Esophagus squamous epithelium (tissue), 4 donors: ENCODE measurements at regions not wholly inside any gene's neighbourhood (a gene's known extent, or its start where the extent isn't known, plus 50 kb on each side); places are given as distances from the start of the nearest gene placed in this dataset.

Experiments
- POLR2A ChIP-seq, 4 donors: fragments of 450-650 bp; IDR thresholded peaks; one replicate each; pipeline ENCODE4 v1.6.1; 2017; ENCODE audit warnings: antibody characterized with exemption in 4 of 4, mild to moderate bottlenecking in 4 of 4, moderate library complexity in 3 of 4
- TF ChIP-seq, protein P1 (sequence below), 6 experiments: fragments of 450-650 bp in 4 of 6; fragments of 200-600 bp in 2 of 6; sonication (generic) in 2 of 6; IDR thresholded peaks; one replicate each; pipeline ENCODE4 v1.5.1; 2016 to 2019; ENCODE audit warnings: antibody characterized with exemption in 6 of 6, mild to moderate bottlenecking in 4 of 6, moderate library complexity in 4 of 6

DNA sequence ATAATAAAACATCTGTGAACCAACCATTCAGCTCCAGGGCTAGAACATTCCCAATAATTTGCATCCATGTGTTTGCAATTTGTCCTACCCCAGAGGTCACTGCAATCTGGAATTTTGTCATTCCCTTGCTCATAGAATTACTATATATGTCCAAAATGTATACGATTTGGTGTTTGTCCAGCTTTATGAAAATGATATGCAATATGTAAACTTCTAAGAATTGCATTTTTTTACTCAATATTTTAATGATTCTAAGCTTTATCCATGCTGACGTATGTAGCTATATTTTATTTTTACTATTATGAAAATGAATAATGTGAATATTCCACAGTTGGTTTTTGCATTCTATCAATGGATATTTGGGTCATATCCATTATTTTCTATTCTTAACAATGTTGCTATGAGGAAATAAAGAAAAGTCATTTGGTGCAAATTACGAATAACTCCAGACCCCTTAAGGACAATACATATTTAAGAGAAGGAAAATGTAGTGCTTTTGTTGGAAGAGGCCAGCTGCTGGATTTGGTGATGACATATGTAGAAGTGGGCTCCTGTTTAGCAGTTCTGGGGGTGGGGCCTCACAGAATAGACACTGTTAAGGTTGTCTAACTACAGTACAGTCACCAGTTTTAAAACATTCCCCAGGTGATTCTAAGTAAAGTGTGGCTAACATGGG, 139.4 kb downstream of the SLC38A4 start:
- TF ChIP-seq, protein P1, sequence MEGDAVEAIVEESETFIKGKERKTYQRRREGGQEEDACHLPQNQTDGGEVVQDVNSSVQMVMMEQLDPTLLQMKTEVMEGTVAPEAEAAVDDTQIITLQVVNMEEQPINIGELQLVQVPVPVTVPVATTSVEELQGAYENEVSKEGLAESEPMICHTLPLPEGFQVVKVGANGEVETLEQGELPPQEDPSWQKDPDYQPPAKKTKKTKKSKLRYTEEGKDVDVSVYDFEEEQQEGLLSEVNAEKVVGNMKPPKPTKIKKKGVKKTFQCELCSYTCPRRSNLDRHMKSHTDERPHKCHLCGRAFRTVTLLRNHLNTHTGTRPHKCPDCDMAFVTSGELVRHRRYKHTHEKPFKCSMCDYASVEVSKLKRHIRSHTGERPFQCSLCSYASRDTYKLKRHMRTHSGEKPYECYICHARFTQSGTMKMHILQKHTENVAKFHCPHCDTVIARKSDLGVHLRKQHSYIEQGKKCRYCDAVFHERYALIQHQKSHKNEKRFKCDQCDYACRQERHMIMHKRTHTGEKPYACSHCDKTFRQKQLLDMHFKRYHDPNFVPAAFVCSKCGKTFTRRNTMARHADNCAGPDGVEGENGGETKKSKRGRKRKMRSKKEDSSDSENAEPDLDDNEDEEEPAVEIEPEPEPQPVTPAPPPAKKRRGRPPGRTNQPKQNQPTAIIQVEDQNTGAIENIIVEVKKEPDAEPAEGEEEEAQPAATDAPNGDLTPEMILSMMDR (IDR thresholded peaks at IDR 0.05) = no peak
- no peak for TF ChIP-seq POLR2A (IDR thresholded peaks at IDR 0.05)
